ENCODE measurements at regions not wholly inside any gene's neighbourhood (a gene's known extent, or its start where the extent isn't known, plus 50 kb on each side); places are given as distances from the start of the nearest gene placed in this dataset.

DNA sequence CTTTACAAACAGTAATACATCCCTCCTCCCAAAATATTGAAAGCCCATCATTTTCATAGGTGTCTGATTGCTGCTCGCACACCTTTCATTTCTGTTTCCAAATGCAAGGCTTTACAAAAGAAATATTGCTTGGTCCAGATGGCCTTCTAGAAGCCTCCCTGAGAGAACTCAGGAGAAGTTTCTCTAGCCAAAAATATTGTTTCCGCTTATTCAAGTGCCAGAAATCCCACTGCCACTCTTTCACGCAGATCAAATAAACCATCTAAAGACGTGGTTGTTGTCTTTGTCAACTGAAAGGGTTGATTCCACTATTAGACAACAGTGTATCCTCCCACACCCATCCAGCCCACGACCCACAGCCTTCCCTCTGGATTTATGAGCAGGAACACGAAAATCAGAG, 96.2 kb downstream of the ZIC5 start:
- Histone ChIP-seq H3K9me3 (no peaks in the 10 kb centered on the region), H3K27ac (no peak overlapping the region), H3K27me3 (no peaks in the 10 kb centered on the region), H3K4me1 (no peaks in the 10 kb centered on the region), H3K36me3 (no peaks in the 10 kb centered on the region), H3K4me3 (no peak overlapping the region)
- DNase-seq: no peak
- no peak for TF ChIP-seq POLR2A (IDR thresholded peaks at IDR 0.05)
- TF ChIP-seq, protein P1, sequence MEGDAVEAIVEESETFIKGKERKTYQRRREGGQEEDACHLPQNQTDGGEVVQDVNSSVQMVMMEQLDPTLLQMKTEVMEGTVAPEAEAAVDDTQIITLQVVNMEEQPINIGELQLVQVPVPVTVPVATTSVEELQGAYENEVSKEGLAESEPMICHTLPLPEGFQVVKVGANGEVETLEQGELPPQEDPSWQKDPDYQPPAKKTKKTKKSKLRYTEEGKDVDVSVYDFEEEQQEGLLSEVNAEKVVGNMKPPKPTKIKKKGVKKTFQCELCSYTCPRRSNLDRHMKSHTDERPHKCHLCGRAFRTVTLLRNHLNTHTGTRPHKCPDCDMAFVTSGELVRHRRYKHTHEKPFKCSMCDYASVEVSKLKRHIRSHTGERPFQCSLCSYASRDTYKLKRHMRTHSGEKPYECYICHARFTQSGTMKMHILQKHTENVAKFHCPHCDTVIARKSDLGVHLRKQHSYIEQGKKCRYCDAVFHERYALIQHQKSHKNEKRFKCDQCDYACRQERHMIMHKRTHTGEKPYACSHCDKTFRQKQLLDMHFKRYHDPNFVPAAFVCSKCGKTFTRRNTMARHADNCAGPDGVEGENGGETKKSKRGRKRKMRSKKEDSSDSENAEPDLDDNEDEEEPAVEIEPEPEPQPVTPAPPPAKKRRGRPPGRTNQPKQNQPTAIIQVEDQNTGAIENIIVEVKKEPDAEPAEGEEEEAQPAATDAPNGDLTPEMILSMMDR (IDR thresholded peaks at IDR 0.05): no peak

DNA sequence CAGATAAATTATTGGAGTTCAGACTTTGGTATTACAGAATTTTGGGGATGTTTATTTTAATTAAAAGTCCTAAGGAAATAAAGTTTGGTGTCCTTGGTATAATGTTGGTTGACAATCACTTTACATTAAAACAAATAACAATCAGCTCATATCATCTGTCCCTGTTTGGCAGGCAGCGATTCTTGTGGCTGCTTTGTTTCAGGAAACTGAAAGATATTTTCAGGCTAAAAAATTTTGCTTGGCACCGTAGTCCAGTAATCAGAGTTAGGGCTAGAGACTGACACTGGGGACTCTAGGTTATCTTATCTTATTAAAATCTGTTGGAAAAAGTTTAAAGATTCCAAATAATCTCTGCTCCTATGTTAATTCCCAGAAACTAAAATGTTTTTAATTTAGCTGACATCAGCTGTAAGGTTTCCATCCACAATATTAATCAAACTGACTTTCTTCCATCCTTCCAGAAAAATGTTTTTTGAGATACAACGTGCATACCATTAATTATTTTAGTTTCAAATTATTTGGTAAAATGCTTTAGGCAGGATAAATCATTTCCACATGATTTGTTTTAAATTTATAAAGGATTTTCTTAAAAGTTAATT, 97.6 kb downstream of the ZIC5 start:
- H3K9me3 ChIP-seq: no peaks in the 10 kb centered on the region
- no peak overlapping the region for H3K27ac ChIP-seq
- H3K36me3 ChIP-seq: no peaks in the 10 kb centered on the region
- H3K27me3 ChIP-seq: no peaks in the 10 kb centered on the region
- TF ChIP-seq POLR2A (IDR thresholded peaks at IDR 0.05): no peak
- TF ChIP-seq, protein P1 (IDR thresholded peaks at IDR 0.05): no peak
- no peaks in the 10 kb centered on the region for H3K4me1 ChIP-seq
- H3K4me3 ChIP-seq: no peak overlapping the region
- DNase-seq: no peak

DNA sequence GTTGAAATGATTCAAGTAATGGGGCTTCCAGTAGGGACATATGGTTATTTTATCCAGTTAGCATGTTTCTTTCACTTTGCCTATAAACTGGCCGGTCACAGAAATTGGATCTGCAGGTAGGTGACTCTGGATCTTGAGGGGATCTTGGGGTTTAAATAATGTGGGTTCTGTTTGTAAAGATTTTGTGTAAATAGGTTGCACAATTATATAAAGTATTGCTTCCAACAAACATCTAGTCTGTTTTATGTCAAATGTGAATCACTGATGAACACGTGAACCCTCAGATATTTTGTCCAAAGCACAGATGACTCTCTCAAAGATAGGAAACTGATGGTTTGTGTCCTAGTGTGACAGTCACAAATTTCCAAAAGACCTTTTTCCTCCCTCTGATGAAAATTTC, 98.4 kb downstream of the ZIC5 start:
- TF ChIP-seq POLR2A (IDR thresholded peaks at IDR 0.05): no peak
- TF ChIP-seq, protein P1 (IDR thresholded peaks at IDR 0.05): no peak
- Histone ChIP-seq H3K4me3 (no peak overlapping the region), H3K4me1 (no peaks in the 10 kb centered on the region), H3K27me3 (no peaks in the 10 kb centered on the region), H3K36me3 (no peaks in the 10 kb centered on the region), H3K27ac (no peak overlapping the region), H3K9me3 (no peaks in the 10 kb centered on the region)
- DNase-seq: no peak

DNA sequence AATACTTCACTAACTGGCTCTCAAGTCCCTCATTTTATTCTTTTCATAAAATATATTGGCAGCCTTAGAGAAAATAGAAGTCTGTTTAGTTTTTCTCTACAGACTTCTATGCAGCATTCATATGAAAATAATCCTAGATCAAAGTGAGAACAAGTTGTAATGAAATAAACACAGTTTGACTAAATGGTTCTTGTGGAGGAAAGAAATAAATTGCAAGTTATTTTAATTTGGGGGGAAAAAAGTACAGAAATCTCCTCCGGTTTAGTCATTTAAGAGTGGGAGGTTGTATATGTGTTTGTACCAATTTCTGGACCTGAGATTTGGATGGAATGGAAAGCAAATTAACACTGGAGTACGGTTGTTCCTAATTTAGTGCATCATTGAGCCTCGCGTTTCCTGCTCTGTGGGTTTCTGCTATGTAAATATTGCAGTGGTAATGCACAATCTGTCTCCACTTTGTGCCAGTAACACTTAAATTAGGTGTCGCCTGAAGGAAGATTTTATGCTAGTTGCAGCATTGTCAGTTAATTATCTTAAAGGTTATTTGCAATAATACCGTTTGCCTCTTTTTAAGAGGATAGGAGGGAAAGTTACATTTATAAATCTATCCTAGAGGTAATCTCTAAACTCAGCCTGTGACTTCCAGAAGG, 100.2 kb downstream of the ZIC5 start:
- Histone ChIP-seq H3K27me3 (no peaks in the 10 kb centered on the region), H3K4me3 (no peak overlapping the region), H3K4me1 (no peaks in the 10 kb centered on the region), H3K36me3 (no peaks in the 10 kb centered on the region), H3K9me3 (no peaks in the 10 kb centered on the region), H3K27ac (no peak overlapping the region)
- no peak for TF ChIP-seq POLR2A (IDR thresholded peaks at IDR 0.05)
- TF ChIP-seq, protein P1 (IDR thresholded peaks at IDR 0.05): no peak
- no peak for DNase-seq

DNA sequence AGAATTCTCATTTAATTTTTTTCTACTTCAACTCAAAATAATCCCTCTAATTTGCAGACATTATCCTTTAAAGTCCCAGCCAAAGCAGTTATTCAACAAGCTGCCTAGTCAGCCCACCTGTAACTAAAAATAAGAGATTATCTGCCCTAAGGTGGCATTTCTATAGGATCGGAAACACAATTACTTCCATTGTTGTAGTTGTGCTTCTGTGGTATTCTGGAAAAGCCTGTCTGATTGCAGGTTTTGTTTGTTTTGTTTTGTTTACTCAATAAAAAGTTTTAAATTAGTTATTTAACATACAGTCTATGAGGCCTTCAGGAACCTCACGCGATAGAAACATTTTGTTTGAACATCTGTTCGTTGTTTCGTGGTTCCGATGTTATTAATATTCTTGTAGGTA, 101.0 kb downstream of the ZIC5 start:
- H3K27ac ChIP-seq: no peak overlapping the region
- no peaks in the 10 kb centered on the region for H3K36me3 ChIP-seq

More for the DNA sequence above, 101.0 kb downstream of the ZIC5 start:
- TF ChIP-seq, protein P1 (IDR thresholded peaks at IDR 0.05): no peak
- TF ChIP-seq POLR2A (IDR thresholded peaks at IDR 0.05): no peak
- DNase-seq: no peak
- H3K27me3 ChIP-seq: no peaks in the 10 kb centered on the region
- no peaks in the 10 kb centered on the region for H3K9me3 ChIP-seq
- no peak overlapping the region for H3K4me3 ChIP-seq
- no peaks in the 10 kb centered on the region for H3K4me1 ChIP-seq

Data from Peyer's patch (tissue), 4 donors.